GM12878 (cell line): ENCODE measurements at regions not wholly inside any gene's neighbourhood (a gene's known extent, or its start where the extent isn't known, plus 50 kb on each side); places are given as distances from the start of the nearest gene placed in this dataset.

Experiments used
- ATAC-seq: fragments of 200-7000 bp; cut with Tn5 transposase; 3 replicates; pipeline ENCODE4 v1.9.1; 2020; ENCODE audit warnings: mild to moderate bottlenecking, moderate library complexity
- BruUV-seq: library from RNA; stranded (reverse); fragments of 400-500 nt; replicated peaks from 2 replicates; lab custom pipeline; 2021; lab: Mats Ljungman, UMichigan
- CTCF ChIA-PET: fragments of 300-600 bp; sonication (Branson Sonifier 250); formaldehyde crosslinking; extraction: SDS; loops from one replicate; lab custom pipeline; 2021; ENCODE audit warnings: inconsistent platforms; lab: Yijun Ruan, JAX
- POLR2A ChIA-PET: fragments of 350-600 bp; formaldehyde crosslinking; extraction: SDS; loops from one replicate; lab custom pipeline; 2021; ENCODE audit warnings: inconsistent platforms; lab: Charles Lee
- RAD21 ChIA-PET: fragments of 300-600 bp; sonication (Branson Sonifier 250); formaldehyde crosslinking; loops from one replicate; lab custom pipeline; 2023; ENCODE audit warnings: antibody characterized with exemption; ENCODE audit not compliant: unreplicated experiment; lab: Charles Lee
- SMC1A ChIA-PET: fragments of 300-600 bp; sonication (Branson Sonifier 250); formaldehyde crosslinking; loops from one replicate; lab custom pipeline; 2023; ENCODE audit not compliant: unreplicated experiment, uncharacterized antibody; lab: Charles Lee
- DNase-seq: peaks from one replicate; pipeline ENCODE4 v3.0.0-alpha.2; 2011; ENCODE audit warnings: low read depth, low spot score
- FAIRE-seq: peaks from 3 replicates; lab custom pipeline; 2011; peaks lifted over from hg19 to GRCh38; lab: Jason Lieb, UNC
- H2AFZ ChIP-seq: 2 replicates; pipeline ENCODE4 v1.6.0; 2011; ENCODE audit warnings: low read depth, low read length, control low read depth; ENCODE audit not compliant: control insufficient read depth
- H3K27ac ChIP-seq: 2 replicates; pipeline ENCODE4 v1.5.1; 2011; ENCODE audit warnings: control low read depth; ENCODE audit not compliant: control insufficient read depth, insufficient read depth
- H3K27me3 ChIP-seq, 2 experiments: replicated peaks in 1 of 2; 2 replicates each; pipeline versions ENCODE4 v1.6.0 to v1.6.1; 2011; ENCODE audit warnings: low read length in 1 of 2; ENCODE audit not compliant: control insufficient read depth in 2 of 2, insufficient read depth in 2 of 2
- H3K36me3 ChIP-seq, 2 experiments: 2 replicates each; pipeline ENCODE4 v1.5.1; 2011; ENCODE audit warnings: low read length in 1 of 2; ENCODE audit not compliant: control insufficient read depth in 2 of 2, insufficient read depth in 2 of 2
- H3K4me1 ChIP-seq: 2 replicates; pipeline ENCODE4 v1.6.1; 2011; ENCODE audit warnings: mild to moderate bottlenecking, low read length, moderate library complexity, mixed read lengths; ENCODE audit not compliant: control insufficient read depth, insufficient read depth
- H3K4me2 ChIP-seq: 2 replicates; pipeline ENCODE4 v1.6.0; 2011; ENCODE audit warnings: control low read depth; ENCODE audit not compliant: control insufficient read depth, insufficient read depth
- H3K4me3 ChIP-seq: fragments of 200-600 bp; sonication (generic); 2 replicates; pipeline ENCODE4 v1.5.1; 2016
- H3K79me2 ChIP-seq: 2 replicates; pipeline ENCODE4 v1.6.0; 2011; ENCODE audit warnings: low read length; ENCODE audit not compliant: control insufficient read depth, insufficient read depth
- H3K9ac ChIP-seq: 2 replicates; pipeline ENCODE4 v1.8.0; 2011; ENCODE audit warnings: low read length, control low read depth, mixed read lengths; ENCODE audit not compliant: control insufficient read depth, insufficient read depth
- H3K9me3 ChIP-seq: replicated peaks from 3 replicates; pipeline ENCODE4 v1.5.1; 2011; ENCODE audit warnings: mild to moderate bottlenecking, low read length; ENCODE audit not compliant: control insufficient read depth, insufficient read depth
- H4K20me1 ChIP-seq: 2 replicates; pipeline ENCODE4 v1.6.0; 2011; ENCODE audit not compliant: control insufficient read depth, insufficient read depth
- ESRRA ChIP-seq: IDR thresholded peaks from 2 replicates; pipeline ENCODE4 v1.6.1; 2012; ENCODE audit warnings: mild to moderate bottlenecking, low read length, improper control_type of control experiment
- MAX ChIP-seq: IDR thresholded peaks from 2 replicates; pipeline ENCODE4 v1.6.1; 2012; ENCODE audit warnings: low read depth, low read length, improper control_type of control experiment
- MLLT1 ChIP-seq: fragments of 450-650 bp; IDR thresholded peaks from 2 replicates; pipeline ENCODE4 v1.6.1; 2016; ENCODE audit warnings: mild to moderate bottlenecking
- POLR2AphosphoS5 ChIP-seq: IDR thresholded peaks from 2 replicates; pipeline ENCODE4 v1.6.1; 2011; ENCODE audit warnings: mild to moderate bottlenecking, low read length, inconsistent platforms
- SIX5 ChIP-seq: IDR thresholded peaks from 2 replicates; pipeline ENCODE4 v1.6.1; 2011; ENCODE audit warnings: mild to moderate bottlenecking, low read depth, low read length, moderate library complexity; ENCODE audit not compliant: severe bottlenecking
- WRNIP1 ChIP-seq: IDR thresholded peaks from 2 replicates; pipeline ENCODE4 v1.6.1; 2011; ENCODE audit warnings: low read depth, low read length, improper control_type of control experiment, borderline replicate concordance
- ZBTB11 ChIP-seq: fragments of 450-650 bp; formaldehyde crosslinking; IDR thresholded peaks from 2 replicates; pipeline ENCODE4 v1.5.0; 2022; ENCODE audit warnings: mild to moderate bottlenecking, missing genetic modification characterization
- WGBS: methylation state at CpG from one replicate; pipeline ENCODE4 v1.1.6; 2016; ENCODE audit warnings: low lambda C conversion rate; ENCODE audit not compliant: insufficient replicate concordance, insufficient coverage; ENCODE audit errors: missing lambda C conversion rate; 5-methylcytosine and 5-hydroxymethylcytosine counted together
- in situ Hi-C: fragments of 300-500 bp; cut with MboI; formaldehyde crosslinking; loops from 9 replicates; pipeline ENCODE4 v1.14.3; 2018; ENCODE audit warnings: mixed read lengths
- intact Hi-C: fragments of 100-400 bp; cut with micrococcal nuclease; formaldehyde crosslinking; loops from one replicate; pipeline ENCODE4 v1.14.2; 2022; ENCODE audit not compliant: unreplicated experiment

GRCh38 chr1:234886081-234886984, 242.3 kb downstream of the TOMM20 start:
- no peaks in the 10 kb centered on the region for H3K36me3 ChIP-seq
- no peak for DNase-seq
- intact Hi-C loops: no loop called here
- ChIA-PET RAD21 (interaction anchor here (1.2 kb wide), 1 partner anchor 47 kb away, joined by 3 read pairs; no protein-coding TSS in a partner anchor), SMC1A (interaction anchor here (1.4 kb wide), 1 partner anchor 40 kb away, joined by 3 read pairs; no protein-coding TSS in a partner anchor), POLR2A (no interaction called here)
- no peak overlapping the region for H2AFZ ChIP-seq
- no peak overlapping the region for H3K9ac ChIP-seq
- no peak overlapping the region for H3K27ac ChIP-seq
- H4K20me1 ChIP-seq: no peaks in the 10 kb centered on the region
- no peak overlapping the region for H3K4me2 ChIP-seq
- no peak for FAIRE-seq
- no peak for TF ChIP-seq WRNIP1
- no peak for TF ChIP-seq ESRRA
- TF ChIP-seq MAX: no peak
- no peak for TF ChIP-seq SIX5
- no peak for TF ChIP-seq MLLT1
- TF ChIP-seq POLR2AphosphoS5: no peak
- TF ChIP-seq ZBTB11 (CRISPR knock-in tag): no peak
- TF ChIP-seq, all 136 proteins: peak for 0
- H3K79me2 ChIP-seq: no peaks in the 10 kb centered on the region
- 62% methylated on average over 14 of the region's 15 CpGs for WGBS
- no peak for ATAC-seq
- CTCF ChIA-PET: interaction anchor here (0.7 to 1.2 kb wide), 2 partner anchors 18 to 40 kb away, joined by 3 to 4 read pairs; no protein-coding TSS in a partner anchor
- H3K9me3 ChIP-seq: no peaks in the 10 kb centered on the region; the same call in 2 of the 3 replicates
- no peaks in the 10 kb centered on the region; a peak in 1 of 4 replicates for H3K27me3 ChIP-seq
- BruUV-seq: no TSS peak
- no peak overlapping the region for H3K4me3 ChIP-seq
- H3K4me1 ChIP-seq: peaks cover 21% of the 10 kb centered on the region
- in situ Hi-C loops: no loop called here
